Bone marrow (tissue), 2 donors: ENCODE measurements at regions not wholly inside any gene's neighbourhood (a gene's known extent, or its start where the extent isn't known, plus 50 kb on each side); places are given as distances from the start of the nearest gene placed in this dataset.

Experiments
- DNase-seq, 2 donors: peaks; one replicate each; lab custom pipeline; 2025; lab: John Stamatoyannopoulos, UW

DNA sequence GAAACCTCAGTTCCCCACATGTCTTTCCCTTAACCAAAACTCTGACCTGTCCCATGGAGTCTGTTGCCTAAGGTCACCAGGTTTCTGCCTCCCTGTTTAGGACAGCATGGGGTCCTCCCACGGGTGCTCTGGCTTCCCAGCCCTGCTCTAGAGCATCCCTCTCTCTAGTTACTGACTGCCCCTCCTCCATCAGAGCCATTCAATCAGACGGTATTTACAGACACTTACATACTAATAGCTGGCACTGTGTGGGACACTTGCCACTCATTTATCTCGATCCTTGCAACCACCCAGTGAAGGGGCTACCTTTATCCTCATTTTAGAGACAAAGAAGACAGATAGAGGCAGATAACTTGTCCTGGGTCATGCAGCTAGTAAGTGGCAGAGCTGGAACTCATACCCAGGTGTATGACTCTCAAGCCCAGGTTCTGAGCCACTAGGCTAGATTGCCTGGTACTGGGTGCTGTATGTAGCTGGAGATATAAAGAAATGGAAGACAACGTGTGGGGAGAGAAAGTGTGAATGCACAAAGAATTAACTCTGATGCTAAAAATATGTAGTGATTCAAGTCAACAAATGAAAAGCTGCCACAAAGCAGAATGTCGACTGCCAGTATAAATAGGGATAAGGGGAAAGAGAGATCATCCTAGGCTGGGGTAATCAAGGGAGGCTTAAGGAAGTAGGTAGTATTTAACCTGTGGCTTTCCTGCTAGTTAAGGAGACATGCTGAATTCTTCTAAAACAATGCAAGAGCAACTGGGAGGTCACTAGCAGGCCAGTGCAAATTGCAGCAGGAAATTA lies 52.5 kb upstream of the PDE8B start:
- DNase-seq: no peak

DNA sequence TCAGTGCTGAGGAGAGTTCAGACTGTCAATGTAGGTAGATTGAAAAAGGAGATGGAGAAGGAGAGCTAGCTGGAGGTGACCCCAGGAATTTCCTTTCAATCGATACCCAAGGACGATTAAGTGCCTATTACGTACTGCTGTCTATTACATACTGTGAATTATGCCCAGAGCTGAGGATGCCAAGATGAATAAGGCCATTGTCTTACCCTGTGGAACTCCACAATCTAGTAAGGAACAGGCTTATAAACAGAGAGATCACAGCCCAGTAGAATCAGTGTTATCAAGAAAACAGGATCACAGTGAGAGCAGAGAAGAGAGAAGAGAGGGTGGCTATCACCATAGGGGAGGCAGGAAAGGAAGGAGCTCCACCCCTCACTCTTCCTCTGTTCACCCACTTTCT lies 54.1 kb upstream of the PDE8B start:
- DNase-seq: no peak

DNA sequence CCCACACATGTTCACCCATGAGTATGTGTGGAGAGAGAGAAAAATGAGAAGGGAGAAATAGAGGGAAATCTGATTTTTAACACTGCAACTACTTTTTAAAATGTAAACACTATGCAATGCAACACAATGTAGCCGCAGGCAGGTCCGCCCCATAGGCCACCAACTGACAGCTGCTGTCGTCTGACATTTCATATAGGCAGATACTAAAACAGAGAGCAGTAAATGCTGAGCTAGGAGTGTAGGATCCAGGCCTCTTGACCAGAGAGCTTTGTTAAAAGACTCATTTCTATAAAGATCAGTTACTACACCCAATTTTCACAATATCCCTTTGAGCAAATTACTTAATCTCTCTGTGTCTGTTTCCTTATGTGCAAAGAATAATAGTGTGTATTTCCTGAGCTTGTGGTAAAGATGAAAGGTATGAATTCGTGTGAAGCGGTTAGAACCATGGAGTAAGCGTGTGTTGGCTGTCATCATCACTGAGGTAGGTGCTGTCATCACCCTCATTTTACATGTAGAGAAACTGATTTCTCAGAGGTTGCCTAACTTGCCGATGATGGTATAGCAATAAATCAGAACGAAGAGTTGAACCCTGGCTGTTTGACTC lies 55.2 kb upstream of the PDE8B start:
- DNase-seq: no peak

DNA sequence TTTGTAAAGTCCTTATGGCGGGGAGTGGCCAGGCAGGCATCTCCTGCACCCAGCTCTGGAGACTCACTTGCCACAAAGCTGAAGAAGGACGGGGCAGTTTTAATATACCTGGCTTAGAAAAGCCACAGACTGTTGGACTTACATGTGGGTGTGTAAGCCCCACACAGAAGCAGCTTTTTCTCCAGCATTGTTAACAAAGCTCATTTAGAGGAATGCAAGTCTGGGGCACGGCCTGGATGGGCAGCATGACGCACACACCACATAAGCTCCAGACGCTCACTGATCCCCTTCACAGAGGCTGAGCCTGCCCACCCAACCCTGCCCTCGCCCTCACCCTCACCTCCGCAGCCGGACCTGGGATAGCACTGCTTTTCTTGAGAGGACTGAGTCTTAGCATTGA lies 58.0 kb upstream of the PDE8B start:
- no peak for DNase-seq

DNA sequence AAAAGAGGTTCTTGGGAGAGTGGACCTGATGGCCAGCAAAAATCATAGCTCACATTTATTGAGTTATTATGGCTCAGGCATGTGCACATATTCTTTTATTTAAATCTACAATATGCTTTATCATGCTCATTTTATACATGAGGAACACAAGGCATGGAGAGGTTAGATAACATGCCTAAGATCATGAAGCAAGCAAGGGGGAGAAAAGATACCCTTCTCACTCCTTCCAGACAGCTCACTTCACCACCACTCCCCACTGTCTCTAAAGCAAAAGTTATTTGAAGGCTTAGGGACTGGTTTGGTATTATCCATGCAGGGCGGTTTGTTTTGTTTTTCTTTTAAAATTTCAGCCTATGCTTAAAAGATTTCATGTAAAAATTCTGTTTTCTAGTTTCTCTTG lies 59.0 kb upstream of the PDE8B start:
- DNase-seq: no peak

DNA sequence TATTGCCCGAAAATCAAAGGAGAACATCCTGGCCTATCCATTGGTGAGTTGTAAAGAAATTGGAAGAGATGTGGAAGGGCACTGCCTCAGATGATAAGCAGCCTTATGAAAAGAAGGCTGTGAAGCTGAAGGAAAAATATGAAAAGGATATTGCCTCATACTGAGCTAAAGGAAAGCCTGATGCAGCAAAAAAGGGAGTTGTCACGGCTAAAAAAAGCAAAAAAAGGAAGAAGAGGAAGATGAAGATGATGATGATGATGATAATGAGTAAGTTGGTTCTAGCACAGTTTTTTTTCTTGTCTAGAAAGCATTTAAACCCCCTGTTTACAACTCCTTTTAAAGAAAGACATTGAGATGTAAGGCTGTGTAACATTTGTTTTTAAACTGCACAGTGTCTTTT lies 59.8 kb upstream of the ZBED3 start:
- DNase-seq: peak in 1 of 2 donors; percentile 36

DNA sequence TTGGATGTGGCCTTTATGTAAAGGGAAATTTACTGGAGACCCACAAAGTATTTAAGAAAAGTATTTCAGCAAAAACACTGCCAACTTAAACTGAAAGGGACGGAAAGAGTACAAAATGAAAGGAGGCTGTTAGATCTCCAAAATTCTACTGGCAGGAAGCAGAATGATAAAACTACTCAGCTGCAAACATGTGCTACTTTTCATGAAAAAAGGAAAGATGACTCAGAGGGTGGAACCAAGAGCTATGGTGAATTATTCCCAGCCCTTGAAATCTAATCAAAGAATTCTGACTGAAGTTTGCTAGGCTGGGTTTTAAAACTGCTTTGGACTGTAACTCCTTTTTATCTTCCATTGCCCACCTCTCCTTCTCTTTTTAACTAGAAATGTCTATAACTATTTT lies 58.6 kb upstream of the ZBED3 start:
- peak in 1 of 2 donors; percentile 24 for DNase-seq

DNA sequence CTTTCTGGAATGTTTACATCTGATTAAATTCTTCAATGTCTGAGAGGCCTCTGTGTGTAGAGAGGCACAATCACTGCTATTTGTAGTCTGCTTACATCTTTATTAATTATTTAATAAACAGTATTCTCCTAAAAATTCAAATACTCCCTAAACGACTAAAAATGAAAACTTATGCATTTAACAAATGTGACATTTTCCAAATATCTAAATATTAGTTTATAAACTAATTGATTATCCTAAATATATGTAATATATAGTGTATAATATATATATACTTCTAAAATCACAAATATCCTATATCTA lies 57.7 kb upstream of the ZBED3 start:
- DNase-seq: no peak

DNA sequence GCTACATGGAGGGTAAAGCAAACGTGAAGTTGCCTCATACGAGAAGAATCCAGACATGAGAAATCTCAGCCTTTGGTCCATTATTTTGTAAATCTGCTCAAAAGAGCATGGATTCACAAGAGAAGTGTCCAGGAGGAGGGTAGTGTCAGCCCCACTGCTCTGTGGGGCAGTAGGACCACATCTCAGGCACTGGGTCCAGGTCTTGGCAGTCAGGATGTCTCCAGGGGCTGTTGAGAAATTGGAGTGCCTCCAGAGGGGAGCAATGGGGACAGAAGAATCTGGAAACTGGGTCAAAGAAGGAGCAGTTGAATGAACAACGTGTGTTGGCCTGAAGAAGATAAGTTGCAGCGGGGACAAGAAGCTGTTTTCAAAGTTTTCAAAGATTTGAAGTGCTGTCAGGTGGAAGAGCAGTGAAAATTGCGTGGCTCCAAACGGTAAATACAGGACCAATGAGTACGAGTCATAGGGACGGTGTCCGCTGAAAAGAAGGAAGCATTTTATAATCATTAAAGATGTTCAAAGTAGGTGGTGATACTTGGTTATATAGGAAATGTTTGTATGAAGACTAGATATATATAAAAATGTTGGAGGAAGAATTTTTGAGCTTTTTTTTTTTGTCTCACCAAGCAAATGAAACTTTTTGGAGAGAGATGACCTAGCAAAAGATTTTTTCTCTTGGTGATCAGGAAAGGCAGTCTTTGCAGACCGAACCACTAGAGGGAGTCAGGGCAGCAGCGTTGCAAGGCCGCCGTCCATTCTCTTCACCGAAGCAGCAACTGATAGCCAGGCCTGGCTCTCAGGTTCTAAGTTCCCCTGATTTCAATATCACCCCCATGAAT lies 57.1 kb upstream of the ZBED3 start:
- peak; percentile 2 to 3 for DNase-seq

DNA sequence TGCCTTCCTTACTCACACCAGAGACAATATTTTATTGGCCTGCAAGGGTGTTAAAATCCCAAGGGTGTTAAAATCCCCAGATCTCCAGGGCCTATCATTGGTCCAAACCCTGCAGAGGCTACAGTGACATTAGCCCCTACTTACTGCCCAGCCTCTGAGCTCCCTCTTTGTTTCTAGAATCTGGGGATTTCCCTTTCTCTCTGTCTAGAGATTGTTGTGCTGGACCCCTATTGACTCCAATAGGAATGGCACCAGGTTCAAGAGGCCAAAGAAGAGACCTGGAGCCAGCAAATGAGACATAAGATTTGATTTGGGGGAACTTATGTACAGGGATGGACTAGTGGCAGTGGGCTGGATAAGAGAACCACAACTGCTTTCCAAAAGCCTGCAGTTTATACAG lies 53.3 kb upstream of the ZBED3 start:
- DNase-seq: no peak

DNA sequence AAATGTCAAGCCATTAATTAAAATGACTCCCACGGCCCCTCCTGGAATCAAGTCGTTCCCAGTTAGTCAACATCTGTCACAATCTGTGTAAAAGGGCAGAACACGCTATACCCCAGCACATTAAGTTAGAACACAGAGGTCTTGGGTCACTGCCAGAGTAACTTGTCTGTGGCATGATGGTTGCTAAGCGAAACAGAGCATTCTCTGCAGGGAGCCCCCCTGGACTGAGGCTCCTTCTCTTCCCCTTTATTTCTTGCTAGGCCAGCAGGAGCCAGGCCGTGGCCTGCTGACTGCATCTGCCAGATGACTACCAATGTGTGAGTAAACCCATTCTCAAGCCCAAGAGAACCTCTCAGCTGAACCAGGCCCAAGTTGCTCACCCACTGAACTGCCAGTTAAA lies 51.9 kb upstream of the ZBED3 start:
- DNase-seq: no peak
